ENCODE measurements at regions not wholly inside any gene's neighbourhood (a gene's known extent, or its start where the extent isn't known, plus 50 kb on each side); places are given as distances from the start of the nearest gene placed in this dataset.
"Not testable (repeated sequence)": the region's sequence is repeated elsewhere in the genome, so short reads cannot be mapped to it uniquely, and the experiment has no call there.

- FAIRE-seq (no peak), DNase-seq (no peak)
- H3K4me3 ChIP-seq (ENCODE audit: low read length in 3 of 3) = no peak overlapping the region
- no peak overlapping the region for H3K9ac ChIP-seq (ENCODE audit: low read length in 3 of 3)
- H3K27me3 ChIP-seq (ENCODE audit: control insufficient read depth, insufficient read depth, low read length) = no peaks in the 10 kb centered on the region
- H3K27ac ChIP-seq (ENCODE audit: low read depth in 2 of 2, low read length in 2 of 2) = no peak overlapping the region
- no peaks in the 10 kb centered on the region for H3K9me3 ChIP-seq (ENCODE audit: control insufficient read depth in 2 of 3, insufficient read depth in 1 of 3, low read length in 3 of 3)
- intact Hi-C loops (cut with DNase I) = no loop called here
- no peak for TF ChIP-seq CTCF (IDR thresholded peaks at IDR 0.05; ENCODE audit: borderline replicate concordance, extremely low read depth, insufficient read depth)
- no peaks in the 10 kb centered on the region for H3K4me1 ChIP-seq (ENCODE audit: control insufficient read depth in 2 of 3, insufficient read depth in 2 of 3, low read depth in 1 of 3, low read length in 3 of 3)
- H3K36me3 ChIP-seq (ENCODE audit: control insufficient read depth in 2 of 3, insufficient read depth in 3 of 3, low read length in 3 of 3) = no peaks in the 10 kb centered on the region
These were observed 466.7 kb upstream of the FSHR start for GRCh38 chr2:49621016-49621415.

DNA sequence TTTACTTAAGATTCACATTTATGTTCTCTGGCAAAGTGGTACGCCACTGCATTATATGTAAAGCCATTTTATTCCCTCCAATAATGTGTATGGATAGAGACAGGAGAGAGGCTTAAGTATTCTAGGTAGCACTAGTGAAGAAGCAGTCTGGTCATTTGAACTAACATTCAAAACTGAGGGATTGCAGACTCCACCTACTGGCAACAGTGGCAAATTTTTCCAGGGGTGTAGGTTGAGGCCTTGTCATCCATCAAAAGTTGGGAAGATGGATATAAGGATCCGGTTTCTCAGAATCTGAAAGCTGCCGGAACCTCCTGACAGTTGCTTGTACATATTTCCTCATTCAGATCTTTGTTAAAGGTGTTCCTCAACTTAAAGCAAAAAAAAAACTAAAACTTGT lies 465.5 kb upstream of the FSHR start:
- Histone ChIP-seq H3K9me3 (ENCODE audit: control insufficient read depth in 2 of 3, insufficient read depth in 1 of 3, low read length in 3 of 3) (no peaks in the 10 kb centered on the region), H3K9ac (ENCODE audit: low read length in 3 of 3) (no peak overlapping the region), H3K4me1 (ENCODE audit: control insufficient read depth in 2 of 3, insufficient read depth in 2 of 3, low read depth in 1 of 3, low read length in 3 of 3) (no peaks in the 10 kb centered on the region), H3K27ac (ENCODE audit: low read depth in 2 of 2, low read length in 2 of 2) (no peak overlapping the region), H3K4me3 (ENCODE audit: low read length in 3 of 3) (no peak overlapping the region), H3K36me3 (ENCODE audit: control insufficient read depth in 2 of 3, insufficient read depth in 3 of 3, low read length in 3 of 3) (no peaks in the 10 kb centered on the region), H3K27me3 (ENCODE audit: control insufficient read depth, insufficient read depth, low read length) (no peaks in the 10 kb centered on the region)
- intact Hi-C loops (cut with DNase I) = no loop called here
- no peak for TF ChIP-seq CTCF (IDR thresholded peaks at IDR 0.05; ENCODE audit: borderline replicate concordance, extremely low read depth, insufficient read depth)
- no peak for DNase-seq
- FAIRE-seq = no peak

DNA sequence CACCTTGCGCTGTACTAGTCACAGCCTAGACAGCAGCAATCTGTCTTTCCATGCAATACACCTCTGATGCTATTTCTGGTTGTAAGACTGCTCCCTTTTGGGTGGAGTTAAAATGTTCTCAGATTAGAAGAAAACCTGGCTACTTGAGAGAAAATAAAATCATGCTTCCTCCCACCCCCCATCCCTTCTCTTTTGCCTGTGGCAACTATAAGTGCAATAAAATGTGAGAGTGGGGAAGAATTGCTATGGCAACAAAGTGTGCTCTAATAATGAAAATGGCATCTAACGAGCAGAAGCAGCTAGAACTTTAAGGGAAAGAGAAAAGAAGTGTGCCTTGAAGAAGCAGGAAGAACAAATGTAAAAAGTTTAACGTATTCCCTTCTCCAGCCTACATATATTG lies 464.2 kb upstream of the FSHR start:
- FAIRE-seq (no peak), DNase-seq (no peak)
- Histone ChIP-seq H3K4me1 (ENCODE audit: control insufficient read depth in 2 of 3, insufficient read depth in 2 of 3, low read depth in 1 of 3, low read length in 3 of 3) (no peaks in the 10 kb centered on the region), H3K9me3 (ENCODE audit: control insufficient read depth in 2 of 3, insufficient read depth in 1 of 3, low read length in 3 of 3) (no peaks in the 10 kb centered on the region), H3K27ac (ENCODE audit: low read depth in 2 of 2, low read length in 2 of 2) (no peak overlapping the region), H3K36me3 (ENCODE audit: control insufficient read depth in 2 of 3, insufficient read depth in 3 of 3, low read length in 3 of 3) (no peaks in the 10 kb centered on the region), H3K27me3 (ENCODE audit: control insufficient read depth, insufficient read depth, low read length) (no peaks in the 10 kb centered on the region), H3K4me3 (ENCODE audit: low read length in 3 of 3) (no peak overlapping the region), H3K9ac (ENCODE audit: low read length in 3 of 3) (no peak overlapping the region)
- intact Hi-C loops (cut with DNase I) = no loop called here
- TF ChIP-seq CTCF (IDR thresholded peaks at IDR 0.05; ENCODE audit: borderline replicate concordance, extremely low read depth, insufficient read depth) = no peak

- DNase-seq (peak in 2 of 5 donors; percentile 38 to 67), FAIRE-seq (no peak)
- Histone ChIP-seq H3K27me3 (ENCODE audit: control insufficient read depth, insufficient read depth, low read length) (no peaks in the 10 kb centered on the region), H3K9ac (ENCODE audit: low read length in 3 of 3) (no peak overlapping the region), H3K4me1 (ENCODE audit: control insufficient read depth in 2 of 3, insufficient read depth in 2 of 3, low read depth in 1 of 3, low read length in 3 of 3) (no peaks in the 10 kb centered on the region), H3K9me3 (ENCODE audit: control insufficient read depth in 2 of 3, insufficient read depth in 1 of 3, low read length in 3 of 3) (no peaks in the 10 kb centered on the region), H3K27ac (ENCODE audit: low read depth in 2 of 2, low read length in 2 of 2) (no peak overlapping the region), H3K4me3 (ENCODE audit: low read length in 3 of 3) (no peak overlapping the region), H3K36me3 (ENCODE audit: control insufficient read depth in 2 of 3, insufficient read depth in 3 of 3, low read length in 3 of 3) (no peaks in the 10 kb centered on the region)
- peak; percentile 35 for TF ChIP-seq CTCF (IDR thresholded peaks at IDR 0.05; ENCODE audit: borderline replicate concordance, extremely low read depth, insufficient read depth)
- intact Hi-C loops (cut with DNase I) = no loop called here
These were observed 462.5 kb upstream of the FSHR start for GRCh38 chr2:49616800-49617199.

DNA sequence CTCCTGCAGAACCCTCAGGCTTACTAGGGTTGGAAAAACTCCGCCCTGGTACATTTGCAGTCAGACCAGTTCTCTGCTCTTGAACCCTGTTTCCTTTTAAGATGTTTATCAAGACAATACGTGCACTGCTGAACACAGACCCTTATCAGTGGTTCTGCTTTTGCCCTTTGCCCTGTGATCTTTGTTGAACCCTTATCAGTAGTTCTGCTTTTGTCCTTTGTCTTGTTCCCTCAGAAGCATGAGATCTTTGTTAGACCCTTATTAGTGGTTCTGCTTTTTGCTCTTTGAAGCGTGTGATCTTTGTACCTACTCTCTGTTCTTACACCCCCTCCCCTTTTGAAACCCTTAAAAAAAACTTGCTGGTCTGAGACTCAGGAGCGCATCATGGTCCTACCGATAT lies 457.5 kb upstream of the FSHR start:
- H3K4me3 ChIP-seq (ENCODE audit: low read length in 3 of 3); DNase-seq; H3K27ac ChIP-seq (ENCODE audit: low read depth in 2 of 2, low read length in 2 of 2); FAIRE-seq; H3K9me3 ChIP-seq (ENCODE audit: control insufficient read depth in 2 of 3, insufficient read depth in 1 of 3, low read length in 3 of 3); H3K4me1 ChIP-seq (ENCODE audit: control insufficient read depth in 2 of 3, insufficient read depth in 2 of 3, low read depth in 1 of 3, low read length in 3 of 3); intact Hi-C loops (cut with DNase I); H3K27me3 ChIP-seq (ENCODE audit: control insufficient read depth, insufficient read depth, low read length); H3K36me3 ChIP-seq (ENCODE audit: control insufficient read depth in 2 of 3, insufficient read depth in 3 of 3, low read length in 3 of 3); H3K9ac ChIP-seq (ENCODE audit: low read length in 3 of 3): not testable (repeated sequence)
